ENCODE measurements at regions not wholly inside any gene's neighbourhood (a gene's known extent, or its start where the extent isn't known, plus 50 kb on each side); places are given as distances from the start of the nearest gene placed in this dataset.

DNA sequence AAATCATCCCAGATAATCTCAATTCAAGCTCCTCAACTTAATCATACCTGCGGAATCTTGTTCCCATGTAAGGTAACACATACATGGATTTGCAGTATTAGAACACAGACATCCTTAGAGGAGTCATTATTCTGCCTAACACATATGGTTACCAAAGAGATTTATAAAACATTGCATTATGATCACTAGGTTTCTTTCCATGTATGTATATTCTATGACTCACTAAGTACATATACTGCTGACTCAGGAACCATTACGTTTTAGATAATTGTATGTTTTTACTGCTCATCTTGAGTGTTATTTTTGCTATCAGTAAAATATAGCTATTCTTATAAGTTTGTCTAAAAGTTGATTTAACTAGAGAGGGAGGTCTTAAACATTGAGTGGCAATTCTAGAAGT lies 182.9 kb downstream of the SLITRK6 start:
- 85 to 89% methylated on average over 2 of the region's 2 CpGs for WGBS, 2 donors
- no peak overlapping the region for H3K27ac ChIP-seq
- no peaks in the 10 kb centered on the region for H3K4me1 ChIP-seq
- H3K9me3 ChIP-seq = no peaks in the 10 kb centered on the region
- DNase-seq (no peak), ATAC-seq (ENCODE audit: low FRiP score in 2 of 2) (no peak)
- H3K27me3 ChIP-seq = no peaks in the 10 kb centered on the region
- H3K36me3 ChIP-seq = no peaks in the 10 kb centered on the region
- TF ChIP-seq EP300 (IDR thresholded peaks at IDR 0.05) (no peak), POLR2AphosphoS5 (IDR thresholded peaks at IDR 0.05) (no peak), POLR2A (IDR thresholded peaks at IDR 0.05) (no peak)
- TF ChIP-seq, protein P1, sequence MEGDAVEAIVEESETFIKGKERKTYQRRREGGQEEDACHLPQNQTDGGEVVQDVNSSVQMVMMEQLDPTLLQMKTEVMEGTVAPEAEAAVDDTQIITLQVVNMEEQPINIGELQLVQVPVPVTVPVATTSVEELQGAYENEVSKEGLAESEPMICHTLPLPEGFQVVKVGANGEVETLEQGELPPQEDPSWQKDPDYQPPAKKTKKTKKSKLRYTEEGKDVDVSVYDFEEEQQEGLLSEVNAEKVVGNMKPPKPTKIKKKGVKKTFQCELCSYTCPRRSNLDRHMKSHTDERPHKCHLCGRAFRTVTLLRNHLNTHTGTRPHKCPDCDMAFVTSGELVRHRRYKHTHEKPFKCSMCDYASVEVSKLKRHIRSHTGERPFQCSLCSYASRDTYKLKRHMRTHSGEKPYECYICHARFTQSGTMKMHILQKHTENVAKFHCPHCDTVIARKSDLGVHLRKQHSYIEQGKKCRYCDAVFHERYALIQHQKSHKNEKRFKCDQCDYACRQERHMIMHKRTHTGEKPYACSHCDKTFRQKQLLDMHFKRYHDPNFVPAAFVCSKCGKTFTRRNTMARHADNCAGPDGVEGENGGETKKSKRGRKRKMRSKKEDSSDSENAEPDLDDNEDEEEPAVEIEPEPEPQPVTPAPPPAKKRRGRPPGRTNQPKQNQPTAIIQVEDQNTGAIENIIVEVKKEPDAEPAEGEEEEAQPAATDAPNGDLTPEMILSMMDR (IDR thresholded peaks at IDR 0.05) = no peak
- H3K4me3 ChIP-seq = no peak overlapping the region

DNA sequence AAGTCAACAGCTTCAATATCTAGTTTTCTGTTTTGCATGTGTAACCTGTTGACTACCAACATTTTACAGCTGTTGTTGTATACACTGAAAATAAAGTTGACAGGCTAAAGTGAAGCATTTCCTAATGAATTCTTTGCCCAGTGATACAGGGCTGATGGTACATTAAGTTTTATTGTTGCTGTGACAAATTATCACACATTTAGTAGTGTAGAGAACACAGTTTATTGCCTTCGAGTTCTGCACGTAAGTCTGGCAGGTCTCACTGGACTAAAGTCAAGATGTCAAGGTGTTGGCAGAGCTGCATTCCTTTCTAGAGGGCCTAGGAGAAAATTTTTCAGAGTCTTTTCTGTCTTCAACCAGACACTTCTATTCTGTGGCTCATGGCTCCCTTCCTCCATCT lies 184.2 kb downstream of the SLITRK6 start:
- Histone ChIP-seq H3K27ac (no peak overlapping the region), H3K27me3 (no peaks in the 10 kb centered on the region), H3K4me3 (no peak overlapping the region), H3K36me3 (no peaks in the 10 kb centered on the region), H3K9me3 (no peaks in the 10 kb centered on the region), H3K4me1 (no peaks in the 10 kb centered on the region)
- WGBS, 2 donors = 36 to 46% methylated on average over 2 of the region's 2 CpGs
- ATAC-seq (ENCODE audit: low FRiP score in 2 of 2) (no peak), DNase-seq (no peak)
- TF ChIP-seq POLR2AphosphoS5 (IDR thresholded peaks at IDR 0.05) (no peak), POLR2A (IDR thresholded peaks at IDR 0.05) (no peak), EP300 (IDR thresholded peaks at IDR 0.05) (no peak)
- TF ChIP-seq, protein P1 (IDR thresholded peaks at IDR 0.05) = no peak

DNA sequence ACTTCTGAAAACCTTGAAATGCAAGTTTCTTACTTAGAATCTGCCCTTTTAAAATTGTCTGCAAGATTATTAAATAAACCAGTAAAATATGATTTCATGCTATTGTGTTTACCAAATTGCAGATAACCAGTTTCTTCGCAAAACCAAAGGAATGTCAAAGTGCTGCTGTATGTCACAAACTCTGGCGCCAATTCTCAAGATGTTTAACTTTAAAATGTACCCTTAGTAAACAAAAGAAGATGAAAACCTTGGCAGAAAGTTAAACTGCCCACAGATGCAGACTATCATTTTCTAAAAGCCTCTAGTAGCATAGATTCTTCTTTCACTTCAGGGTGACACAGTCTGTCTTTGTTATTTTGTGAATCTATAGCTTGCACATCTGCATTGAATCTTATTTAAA lies 189.2 kb downstream of the SLITRK6 start:
- TF ChIP-seq POLR2AphosphoS5 (IDR thresholded peaks at IDR 0.05) (no peak), POLR2A (IDR thresholded peaks at IDR 0.05) (no peak), EP300 (IDR thresholded peaks at IDR 0.05) (no peak)
- TF ChIP-seq, protein P1 (IDR thresholded peaks at IDR 0.05) = no peak
- Histone ChIP-seq H3K27me3 (no peaks in the 10 kb centered on the region), H3K27ac (no peak overlapping the region), H3K4me1 (no peaks in the 10 kb centered on the region), H3K9me3 (no peaks in the 10 kb centered on the region), H3K4me3 (no peak overlapping the region), H3K36me3 (no peaks in the 10 kb centered on the region)
- DNase-seq = no peak
- ATAC-seq (ENCODE audit: low FRiP score in 2 of 2) = no peak
- WGBS, 2 donors = 49 to 54% methylated on average over 2 of the region's 2 CpGs

DNA sequence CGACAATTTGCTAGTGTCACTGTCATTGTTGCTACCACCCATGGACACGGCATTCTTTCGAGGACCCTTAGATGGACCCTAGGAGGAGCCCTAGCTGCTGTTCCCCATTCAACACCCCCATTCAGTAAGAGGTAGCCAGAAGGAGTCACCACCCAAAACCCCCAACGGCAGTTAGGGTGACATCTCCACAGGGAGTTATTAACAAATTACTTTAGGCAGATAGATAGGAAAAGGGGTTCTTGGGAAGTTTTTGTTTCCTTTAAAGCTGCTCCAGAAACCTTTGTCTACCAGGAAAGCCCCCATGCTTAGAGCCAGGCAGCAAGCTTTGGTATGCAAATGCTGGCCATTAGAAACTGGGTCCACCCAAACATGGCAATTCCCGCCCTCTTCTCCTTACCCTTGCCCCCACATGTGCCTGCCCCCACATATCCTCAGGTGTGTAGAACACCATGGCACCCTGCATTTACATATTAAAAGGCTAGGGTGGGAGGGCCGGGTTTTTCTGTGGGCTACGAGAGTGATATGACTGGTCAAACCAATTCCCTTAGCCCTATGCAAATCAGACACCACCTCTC lies 190.9 kb downstream of the SLITRK6 start:
- H3K27me3 ChIP-seq = no peaks in the 10 kb centered on the region
- DNase-seq = no peak
- no peak for ATAC-seq (ENCODE audit: low FRiP score in 2 of 2)
- WGBS, 2 donors = 76 to 79% methylated on average over 7 of the region's 7 CpGs
- no peaks in the 10 kb centered on the region for H3K4me1 ChIP-seq
- no peak for TF ChIP-seq EP300 (IDR thresholded peaks at IDR 0.05)
- TF ChIP-seq, protein P1 (IDR thresholded peaks at IDR 0.05) = no peak
- no peak for TF ChIP-seq POLR2AphosphoS5 (IDR thresholded peaks at IDR 0.05)
- no peak for TF ChIP-seq POLR2A (IDR thresholded peaks at IDR 0.05)
- no peaks in the 10 kb centered on the region for H3K36me3 ChIP-seq
- no peak overlapping the region for H3K27ac ChIP-seq
- no peaks in the 10 kb centered on the region for H3K9me3 ChIP-seq
- H3K4me3 ChIP-seq = no peak overlapping the region

DNA sequence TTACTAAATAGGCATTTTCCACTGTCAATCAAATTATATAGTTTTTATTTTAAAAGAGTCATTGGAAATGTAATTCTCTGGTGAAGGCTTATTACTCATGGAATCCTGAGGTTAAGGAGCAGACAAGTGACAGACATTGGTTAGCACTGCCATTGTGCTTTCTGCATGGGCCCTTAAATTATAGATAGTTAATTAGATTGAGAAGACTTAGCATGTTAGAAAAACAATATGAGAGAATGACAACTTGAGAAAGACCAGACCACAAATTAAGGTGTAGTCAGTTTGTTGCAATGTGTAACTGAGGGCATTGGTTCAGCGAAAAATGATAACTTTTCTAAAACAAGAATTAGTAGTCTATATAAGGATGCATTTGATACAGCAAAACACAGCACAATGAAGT lies 195.5 kb downstream of the SLITRK6 start:
- Histone ChIP-seq H3K36me3 (no peaks in the 10 kb centered on the region), H3K27me3 (no peaks in the 10 kb centered on the region), H3K4me1 (no peaks in the 10 kb centered on the region), H3K9me3 (no peaks in the 10 kb centered on the region), H3K27ac (no peak overlapping the region), H3K4me3 (no peak overlapping the region)
- ATAC-seq (ENCODE audit: low FRiP score in 2 of 2) = no peak
- 88 to 96% methylated on average over 1 of the region's 1 CpG for WGBS, 2 donors
- no peak for DNase-seq
- TF ChIP-seq, protein P1 (IDR thresholded peaks at IDR 0.05) = no peak
- TF ChIP-seq POLR2A (IDR thresholded peaks at IDR 0.05) (no peak), EP300 (IDR thresholded peaks at IDR 0.05) (no peak), POLR2AphosphoS5 (IDR thresholded peaks at IDR 0.05) (no peak)

Measured in upper lobe of left lung (tissue), 6 donors.